ENCODE measurements at regions not wholly inside any gene's neighbourhood (a gene's known extent, or its start where the extent isn't known, plus 50 kb on each side); places are given as distances from the start of the nearest gene placed in this dataset.

DNA sequence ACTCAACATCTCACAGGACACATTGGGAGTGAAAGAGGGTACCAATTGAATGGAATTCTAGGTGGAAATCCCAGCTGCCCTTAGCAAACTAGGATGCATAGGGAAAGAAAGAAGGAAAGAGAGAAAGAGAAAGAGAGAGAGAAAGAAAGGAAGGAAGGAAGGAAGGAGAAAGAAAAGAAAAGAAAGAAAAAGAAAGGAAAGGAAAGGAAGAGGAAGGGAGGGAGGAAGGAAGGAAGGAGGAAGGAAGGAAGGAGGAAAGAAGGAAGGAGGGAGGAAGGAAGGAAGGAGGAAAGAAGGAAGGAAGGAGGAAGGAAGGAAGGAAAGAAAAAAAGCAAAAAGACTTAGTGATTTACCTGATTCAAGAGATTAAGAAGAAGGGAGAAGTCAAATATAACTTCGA lies 143.9 kb downstream of the SS18 start:
- whole genome bisulfite sequencing, 2 donors, result 87 to 95% methylated on average over 1 of the region's 1 CpG
- TF ChIP-seq POLR2A (IDR thresholded peaks at IDR 0.05), result no peak
- TF ChIP-seq, protein P1, sequence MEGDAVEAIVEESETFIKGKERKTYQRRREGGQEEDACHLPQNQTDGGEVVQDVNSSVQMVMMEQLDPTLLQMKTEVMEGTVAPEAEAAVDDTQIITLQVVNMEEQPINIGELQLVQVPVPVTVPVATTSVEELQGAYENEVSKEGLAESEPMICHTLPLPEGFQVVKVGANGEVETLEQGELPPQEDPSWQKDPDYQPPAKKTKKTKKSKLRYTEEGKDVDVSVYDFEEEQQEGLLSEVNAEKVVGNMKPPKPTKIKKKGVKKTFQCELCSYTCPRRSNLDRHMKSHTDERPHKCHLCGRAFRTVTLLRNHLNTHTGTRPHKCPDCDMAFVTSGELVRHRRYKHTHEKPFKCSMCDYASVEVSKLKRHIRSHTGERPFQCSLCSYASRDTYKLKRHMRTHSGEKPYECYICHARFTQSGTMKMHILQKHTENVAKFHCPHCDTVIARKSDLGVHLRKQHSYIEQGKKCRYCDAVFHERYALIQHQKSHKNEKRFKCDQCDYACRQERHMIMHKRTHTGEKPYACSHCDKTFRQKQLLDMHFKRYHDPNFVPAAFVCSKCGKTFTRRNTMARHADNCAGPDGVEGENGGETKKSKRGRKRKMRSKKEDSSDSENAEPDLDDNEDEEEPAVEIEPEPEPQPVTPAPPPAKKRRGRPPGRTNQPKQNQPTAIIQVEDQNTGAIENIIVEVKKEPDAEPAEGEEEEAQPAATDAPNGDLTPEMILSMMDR (IDR thresholded peaks at IDR 0.05), result no peak
- H3K4me3 ChIP-seq, result no peak overlapping the region
- no peaks in the 10 kb centered on the region for H3K36me3 ChIP-seq (ENCODE audit: low read depth, missing control alignments)
- H3K27ac ChIP-seq, result no peak overlapping the region
- no peak for DNase-seq
- intact Hi-C loops (cut with DNase I; ENCODE audit: low total_unique reads), result no loop called here
- no peaks in the 10 kb centered on the region for H3K9me3 ChIP-seq
- H3K27me3 ChIP-seq, result no peaks in the 10 kb centered on the region
- H3K4me1 ChIP-seq, result no peaks in the 10 kb centered on the region

GRCh38 chr18:25935356-25935755 lies 155.1 kb downstream of the SS18 start:
- TF ChIP-seq, protein P1 (IDR thresholded peaks at IDR 0.05), result no peak
- no peak for TF ChIP-seq POLR2A (IDR thresholded peaks at IDR 0.05)
- H3K9me3 ChIP-seq, result no peaks in the 10 kb centered on the region
- no peaks in the 10 kb centered on the region for H3K27me3 ChIP-seq
- no peaks in the 10 kb centered on the region for H3K4me1 ChIP-seq
- H3K27ac ChIP-seq, result no peak overlapping the region
- WGBS, 2 donors, result 90 to 100% methylated on average over 1 of the region's 1 CpG
- no peak for DNase-seq
- no peak overlapping the region for H3K4me3 ChIP-seq
- intact Hi-C loops (cut with DNase I; ENCODE audit: low total_unique reads), result no loop called here
- H3K36me3 ChIP-seq (ENCODE audit: low read depth, missing control alignments), result no peaks in the 10 kb centered on the region

- no peaks in the 10 kb centered on the region for H3K36me3 ChIP-seq (ENCODE audit: low read depth, missing control alignments)
- no peak overlapping the region for H3K27ac ChIP-seq
- no peak for DNase-seq
- no peak overlapping the region for H3K4me3 ChIP-seq
- H3K9me3 ChIP-seq, result no peaks in the 10 kb centered on the region
- TF ChIP-seq POLR2A (IDR thresholded peaks at IDR 0.05), result no peak
- TF ChIP-seq, protein P1 (IDR thresholded peaks at IDR 0.05), result no peak
- 95 to 97% methylated on average over 1 of the region's 1 CpG for WGBS, 2 donors
- intact Hi-C loops (cut with DNase I; ENCODE audit: low total_unique reads), result no loop called here
- H3K4me1 ChIP-seq, result no peaks in the 10 kb centered on the region
- H3K27me3 ChIP-seq, result no peaks in the 10 kb centered on the region
These were observed 159.3 kb downstream of the SS18 start for GRCh38 chr18:25931126-25931525.

DNA sequence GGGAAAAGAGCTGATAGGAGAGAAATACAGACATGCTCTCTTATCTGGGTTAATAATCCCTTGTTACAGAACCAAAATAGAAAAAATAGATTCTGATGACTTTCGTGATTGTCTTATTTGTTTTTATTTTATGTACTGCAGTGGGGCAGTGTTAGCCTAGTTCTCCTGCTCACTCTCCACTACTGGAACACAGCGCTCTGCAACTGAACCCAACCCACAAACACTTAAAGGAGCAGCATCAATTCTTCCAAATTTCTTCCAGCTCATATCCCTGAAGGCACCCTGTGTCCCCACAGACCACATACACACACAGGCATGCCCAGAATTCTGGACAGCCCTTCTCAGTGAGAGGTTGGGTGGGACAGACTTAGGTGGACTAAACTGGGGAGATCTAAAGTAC lies 160.6 kb downstream of the SS18 start:
- no peaks in the 10 kb centered on the region for H3K4me1 ChIP-seq
- 58 to 61% methylated on average over 2 of the region's 2 CpGs for WGBS, 2 donors
- no peak overlapping the region for H3K27ac ChIP-seq
- H3K36me3 ChIP-seq (ENCODE audit: low read depth, missing control alignments), result no peaks in the 10 kb centered on the region
- H3K4me3 ChIP-seq, result no peak overlapping the region
- no peaks in the 10 kb centered on the region for H3K27me3 ChIP-seq
- intact Hi-C loops (cut with DNase I; ENCODE audit: low total_unique reads), result no loop called here
- TF ChIP-seq POLR2A (IDR thresholded peaks at IDR 0.05), result no peak
- DNase-seq, result no peak
- H3K9me3 ChIP-seq, result no peaks in the 10 kb centered on the region

DNA sequence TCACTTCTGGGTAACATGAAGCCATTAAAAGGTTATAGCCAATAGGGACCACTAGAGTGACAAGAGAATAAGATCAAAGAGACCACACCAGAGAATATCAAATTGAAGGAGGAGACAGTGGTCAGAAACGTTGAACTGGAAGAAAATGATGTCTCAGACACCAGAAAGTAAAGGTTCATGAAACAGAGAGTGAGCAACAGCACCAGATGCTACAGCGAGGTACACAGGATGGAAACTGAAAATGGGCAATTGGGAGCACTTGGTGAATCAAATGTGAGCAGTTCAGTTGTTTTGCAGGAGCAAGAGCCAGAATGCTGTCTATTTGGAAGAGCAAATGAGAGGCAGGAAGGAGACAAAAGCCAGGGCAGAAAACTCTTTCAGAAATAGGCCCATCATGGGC lies 162.6 kb downstream of the SS18 start:
- Histone ChIP-seq H3K9me3 (no peaks in the 10 kb centered on the region), H3K27me3 (no peaks in the 10 kb centered on the region), H3K27ac (no peak overlapping the region), H3K36me3 (ENCODE audit: low read depth, missing control alignments) (no peaks in the 10 kb centered on the region), H3K4me3 (no peak overlapping the region), H3K4me1 (no peaks in the 10 kb centered on the region)
- DNase-seq, result no peak
- intact Hi-C loops (cut with DNase I; ENCODE audit: low total_unique reads), result no loop called here
- TF ChIP-seq, protein P1 (IDR thresholded peaks at IDR 0.05), result no peak
- TF ChIP-seq POLR2A (IDR thresholded peaks at IDR 0.05), result no peak
- WGBS, 2 donors, result 62 to 66% methylated on average over 2 of the region's 2 CpGs
